Skeletal muscle tissue (tissue), 3 donors: ENCODE measurements at regions not wholly inside any gene's neighbourhood (a gene's known extent, or its start where the extent isn't known, plus 50 kb on each side); places are given as distances from the start of the nearest gene placed in this dataset.

Experiments used
- H3K27ac ChIP-seq: one replicate; pipeline ENCODE4 v1.7.0; 2013; ENCODE audit warnings: mild to moderate bottlenecking, low read depth, low read length, inconsistent platforms
- H3K27me3 ChIP-seq, 3 donors: one replicate each; pipeline ENCODE4 v1.7.0; 2013; ENCODE audit warnings: low read length in 3 of 3; ENCODE audit not compliant: control insufficient read depth in 3 of 3, insufficient read depth in 3 of 3
- H3K36me3 ChIP-seq, 3 donors: one replicate each; pipeline ENCODE4 v1.7.0; 2013; ENCODE audit warnings: low read length in 3 of 3; ENCODE audit not compliant: control insufficient read depth in 3 of 3, insufficient read depth in 3 of 3
- H3K4me1 ChIP-seq, 3 donors: one replicate each; pipeline ENCODE4 v1.7.0; 2013; ENCODE audit warnings: low read length in 3 of 3, mild to moderate bottlenecking in 3 of 3; ENCODE audit not compliant: control insufficient read depth in 3 of 3, insufficient read depth in 3 of 3
- H3K4me3 ChIP-seq, 3 donors: one replicate each; pipeline ENCODE4 v1.7.0; 2013; ENCODE audit warnings: low read length in 3 of 3
- H3K9ac ChIP-seq, 3 donors: one replicate each; pipeline ENCODE4 v1.7.0; 2013; ENCODE audit warnings: low read length in 3 of 3, mild to moderate bottlenecking in 3 of 3, moderate library complexity in 2 of 3, low read depth in 1 of 3
- H3K9me3 ChIP-seq, 3 donors: one replicate each; pipeline ENCODE4 v1.7.0; 2013; ENCODE audit warnings: low read length in 3 of 3; ENCODE audit not compliant: control insufficient read depth in 3 of 3
- donor health status: Osteomylitis.

- Histone ChIP-seq H3K4me3 (no peak overlapping the region), H3K36me3 (no peaks in the 10 kb centered on the region), H3K9me3 (no peaks in the 10 kb centered on the region), H3K9ac (no peak overlapping the region), H3K4me1 (no peaks in the 10 kb centered on the region), H3K27me3 (no peaks in the 10 kb centered on the region), H3K27ac (no peak overlapping the region)
Observed at GRCh38 chr11:92827132-92827531, 142.3 kb upstream of the MTNR1B start.

DNA sequence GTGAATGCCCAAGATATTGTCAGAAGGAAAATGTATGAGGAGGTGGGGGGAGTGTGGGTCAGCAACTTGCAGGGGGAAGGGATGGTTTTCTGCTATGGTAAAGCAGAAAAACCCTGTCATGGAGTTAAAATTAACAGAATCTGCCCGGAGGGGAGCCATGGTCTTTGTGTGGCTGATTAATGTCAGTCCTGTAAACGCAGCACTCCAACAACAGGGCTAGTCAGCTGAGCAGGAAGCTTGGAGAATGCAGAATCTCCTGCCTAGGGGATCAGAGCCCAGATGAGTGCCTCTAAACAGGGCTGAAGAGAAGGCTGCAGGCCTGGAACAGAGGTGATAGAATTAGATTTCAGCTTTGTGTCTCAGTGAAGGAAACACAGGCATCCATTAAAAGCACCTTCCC, 140.9 kb upstream of the MTNR1B start:
- no peak overlapping the region for H3K9ac ChIP-seq
- H3K4me1 ChIP-seq = no peaks in the 10 kb centered on the region
- no peaks in the 10 kb centered on the region for H3K36me3 ChIP-seq
- no peak overlapping the region for H3K27ac ChIP-seq
- no peaks in the 10 kb centered on the region for H3K27me3 ChIP-seq
- no peak overlapping the region for H3K4me3 ChIP-seq
- H3K9me3 ChIP-seq = no peaks in the 10 kb centered on the region

GRCh38 chr11:92829121-92829520, 140.3 kb upstream of the MTNR1B start:
- no peak overlapping the region for H3K27ac ChIP-seq
- no peaks in the 10 kb centered on the region for H3K4me1 ChIP-seq
- H3K4me3 ChIP-seq = no peak overlapping the region
- H3K27me3 ChIP-seq = no peaks in the 10 kb centered on the region
- H3K9ac ChIP-seq = no peak overlapping the region
- no peaks in the 10 kb centered on the region for H3K9me3 ChIP-seq
- no peaks in the 10 kb centered on the region for H3K36me3 ChIP-seq

- Histone ChIP-seq H3K9ac (no peak overlapping the region), H3K4me3 (no peak overlapping the region), H3K27ac (no peak overlapping the region), H3K36me3 (no peaks in the 10 kb centered on the region), H3K9me3 (no peaks in the 10 kb centered on the region), H3K27me3 (no peaks in the 10 kb centered on the region), H3K4me1 (no peaks in the 10 kb centered on the region)
Observed at GRCh38 chr11:92829671-92830070, 139.8 kb upstream of the MTNR1B start.

GRCh38 chr11:92830377-92831155, 138.9 kb upstream of the MTNR1B start:
- Histone ChIP-seq H3K4me3 (no peak overlapping the region), H3K27ac (no peak overlapping the region), H3K27me3 (no peaks in the 10 kb centered on the region), H3K9ac (no peak overlapping the region), H3K4me1 (no peaks in the 10 kb centered on the region), H3K9me3 (no peaks in the 10 kb centered on the region), H3K36me3 (no peaks in the 10 kb centered on the region)

DNA sequence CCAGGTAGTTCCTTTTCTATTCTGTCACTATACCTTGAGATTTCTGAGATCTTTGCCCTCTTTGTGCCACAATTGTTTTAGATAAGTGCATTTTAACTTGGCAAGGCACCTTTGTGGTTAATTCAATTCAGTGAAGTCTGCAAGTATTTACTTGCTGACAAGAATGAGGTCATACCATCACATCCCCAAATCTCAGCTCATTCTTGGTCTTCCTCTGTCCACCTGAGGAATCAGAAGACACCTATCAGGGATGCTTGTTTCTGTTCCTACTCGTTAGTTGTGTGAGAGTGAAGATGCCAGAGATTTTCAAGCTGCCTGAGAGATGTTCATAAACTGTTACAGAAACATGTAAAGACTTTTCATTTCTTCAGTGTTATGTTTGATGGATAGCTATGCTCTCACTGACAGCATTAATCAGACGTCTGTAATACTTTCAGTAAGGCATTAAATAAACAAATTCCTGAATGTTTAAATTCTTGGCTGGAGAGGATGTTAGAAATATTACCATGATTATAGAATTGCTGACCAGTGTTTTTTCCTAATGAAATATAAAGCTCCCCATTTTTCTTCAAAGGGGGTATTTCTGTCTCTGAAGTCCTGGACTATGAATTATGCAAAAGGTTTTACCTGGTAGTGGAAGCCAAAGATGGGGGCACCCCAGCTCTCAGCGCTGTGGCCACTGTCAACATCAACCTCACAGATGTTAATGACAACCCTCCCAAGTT, 135.0 kb upstream of the MTNR1B start:
- Histone ChIP-seq H3K9ac (no peak overlapping the region), H3K4me1 (no peaks in the 10 kb centered on the region), H3K27ac (no peak overlapping the region), H3K4me3 (no peak overlapping the region), H3K27me3 (no peaks in the 10 kb centered on the region), H3K9me3 (no peaks in the 10 kb centered on the region), H3K36me3 (no peaks in the 10 kb centered on the region)

DNA sequence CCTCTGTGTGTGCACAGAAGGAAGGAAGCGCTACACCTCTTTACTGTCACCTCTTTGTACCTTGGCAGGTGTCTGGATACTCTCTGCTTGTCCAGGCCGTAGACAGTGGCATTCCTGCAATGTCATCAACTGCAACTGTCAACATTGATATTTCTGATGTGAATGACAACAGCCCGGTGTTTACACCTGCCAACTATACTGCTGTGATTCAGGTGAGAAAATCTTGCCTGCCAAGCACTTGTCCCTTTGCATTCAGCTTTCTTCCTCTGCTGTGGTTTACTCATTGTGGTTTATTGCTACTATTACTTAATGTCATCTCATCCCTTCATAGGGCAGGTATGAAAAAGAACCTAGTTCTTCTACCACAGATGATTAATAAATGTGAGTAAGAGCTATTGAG, 131.9 kb upstream of the MTNR1B start:
- H3K27me3 ChIP-seq = no peaks in the 10 kb centered on the region

GRCh38 chr11:92838759-92839310, 130.6 kb upstream of the MTNR1B start:
- Histone ChIP-seq H3K9me3 (no peaks in the 10 kb centered on the region), H3K4me1 (no peaks in the 10 kb centered on the region), H3K27ac (no peak overlapping the region), H3K4me3 (no peak overlapping the region), H3K27me3 (no peaks in the 10 kb centered on the region), H3K36me3 (no peaks in the 10 kb centered on the region), H3K9ac (no peak overlapping the region)

More for the DNA sequence above, 131.9 kb upstream of the MTNR1B start:
- Histone ChIP-seq H3K4me1 (no peaks in the 10 kb centered on the region), H3K9ac (no peak overlapping the region), H3K36me3 (no peaks in the 10 kb centered on the region), H3K27ac (no peak overlapping the region), H3K4me3 (no peak overlapping the region), H3K9me3 (no peaks in the 10 kb centered on the region)

GRCh38 chr11:92839450-92839849, 130.0 kb upstream of the MTNR1B start:
- no peak overlapping the region for H3K4me3 ChIP-seq
- H3K4me1 ChIP-seq = no peaks in the 10 kb centered on the region
- no peaks in the 10 kb centered on the region for H3K9me3 ChIP-seq
- no peaks in the 10 kb centered on the region for H3K27me3 ChIP-seq
- H3K9ac ChIP-seq = no peak overlapping the region
- H3K27ac ChIP-seq = no peak overlapping the region
- H3K36me3 ChIP-seq = no peaks in the 10 kb centered on the region

DNA sequence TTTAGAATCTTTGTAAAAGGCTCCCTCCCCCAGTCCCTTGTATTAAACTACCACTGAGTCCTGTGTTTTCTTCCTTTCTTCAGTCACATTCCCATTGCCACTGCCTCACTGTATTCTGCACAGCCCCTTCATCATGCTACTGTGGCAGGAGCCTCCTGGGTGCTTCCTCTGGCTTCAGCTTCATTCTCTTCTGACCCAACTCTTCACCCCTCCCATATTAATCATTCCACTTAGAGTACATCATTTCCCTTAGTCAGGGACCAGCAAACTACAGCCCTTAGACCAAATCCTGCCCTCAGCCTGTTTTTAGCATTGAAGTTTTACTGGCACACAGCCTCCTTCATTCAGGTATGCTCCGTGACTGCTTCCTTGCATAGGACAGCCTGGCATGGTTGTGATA, 127.7 kb upstream of the MTNR1B start:
- Histone ChIP-seq H3K4me3 (no peak overlapping the region), H3K9me3 (no peaks in the 10 kb centered on the region), H3K27me3 (no peaks in the 10 kb centered on the region), H3K36me3 (no peaks in the 10 kb centered on the region), H3K9ac (no peak overlapping the region), H3K27ac (no peak overlapping the region), H3K4me1 (no peaks in the 10 kb centered on the region)
